CD4-positive, alpha-beta T cell treated with Interferon alpha-2 for 1 hour (primary cell): ENCODE measurements at regions not wholly inside any gene's neighbourhood (a gene's known extent, or its start where the extent isn't known, plus 50 kb on each side); places are given as distances from the start of the nearest gene placed in this dataset.
A peak's percentile ranks its signal among the peaks of the same experiment; 100 is the strongest.
"Not testable (repeated sequence)": the region's sequence is repeated elsewhere in the genome, so short reads cannot be mapped to it uniquely, and the experiment has no call there.

ENCODE experiments used
- DNase-seq, 2 donors: peaks; one replicate each; pipeline ENCODE4 v3.0.0-alpha.2; 2020 to 2022

- DNase-seq = no peak
Observed at GRCh38 chr6:130720076-130720715, 107.0 kb upstream of the SMLR1 start.

GRCh38 chr6:130724089-130724488 is 103.1 kb upstream of the SMLR1 start:
- peak in 1 of 2 donors; percentile 5 for DNase-seq

GRCh38 chr6:130725551-130725950 is 101.7 kb upstream of the SMLR1 start:
- no peak for DNase-seq

GRCh38 chr6:130728064-130728463 is 99.1 kb upstream of the SMLR1 start:
- DNase-seq = not testable (repeated sequence)

- no peak for DNase-seq
Observed at GRCh38 chr6:130730600-130730999, 96.6 kb upstream of the SMLR1 start.

GRCh38 chr6:130734161-130734560 is 93.0 kb upstream of the SMLR1 start:
- DNase-seq = no peak

- DNase-seq = no peak
Observed at GRCh38 chr6:130740308-130740707, 86.9 kb upstream of the SMLR1 start.

GRCh38 chr6:130742131-130742681 is 85.0 kb upstream of the SMLR1 start:
- DNase-seq = no peak

- DNase-seq = no peak
Observed at GRCh38 chr6:130743175-130743574, 84.0 kb upstream of the SMLR1 start.

- DNase-seq = no peak
Observed at GRCh38 chr6:130744576-130745366, 82.4 kb upstream of the SMLR1 start.

GRCh38 chr6:130748041-130748440 is 79.2 kb upstream of the SMLR1 start:
- DNase-seq = no peak

- DNase-seq = no peak
Observed at GRCh38 chr6:130749402-130749801, 77.8 kb upstream of the SMLR1 start.

- no peak for DNase-seq
Observed at GRCh38 chr6:130752267-130752666, 74.9 kb upstream of the SMLR1 start.

GRCh38 chr6:130754786-130755367 is 72.3 kb upstream of the SMLR1 start:
- DNase-seq = no peak

- no peak for DNase-seq
Observed at GRCh38 chr6:130755368-130756034, 71.7 kb upstream of the SMLR1 start.

GRCh38 chr6:130756824-130757223 is 70.4 kb upstream of the SMLR1 start:
- no peak for DNase-seq

- DNase-seq = peak in 1 of 2 donors; percentile 16
Observed at GRCh38 chr6:130758813-130759212, 68.4 kb upstream of the SMLR1 start.

GRCh38 chr6:130760006-130760405 is 67.2 kb upstream of the SMLR1 start:
- DNase-seq = no peak

- DNase-seq = no peak
Observed at GRCh38 chr6:130761286-130761685, 65.9 kb upstream of the SMLR1 start.

- no peak for DNase-seq
Observed at GRCh38 chr6:130765181-130765727, 62.0 kb upstream of the SMLR1 start.

- DNase-seq = no peak
Observed at GRCh38 chr6:130766239-130767144, 60.7 kb upstream of the SMLR1 start.

- no peak for DNase-seq
Observed at GRCh38 chr6:130769861-130770260, 57.3 kb upstream of the SMLR1 start.
